GM12875 (cell line): ENCODE measurements at regions not wholly inside any gene's neighbourhood (a gene's known extent, or its start where the extent isn't known, plus 50 kb on each side); places are given as distances from the start of the nearest gene placed in this dataset.

Source experiments
- H3K4me3 ChIP-seq: one replicate; pipeline ENCODE4 v1.5.1; 2011; ENCODE audit warnings: low read depth, low read length, control low read depth
- CTCF ChIP-seq: IDR thresholded peaks from 2 replicates; pipeline ENCODE4 v1.5.1; 2011; ENCODE audit warnings: low read depth, mild to moderate bottlenecking, control low read depth, inconsistent platforms, low read length, moderate library complexity, borderline replicate concordance; ENCODE audit not compliant: insufficient read depth

GRCh38 chr4:36900446-36900987, 344.0 kb upstream of the NWD2 start:
- TF ChIP-seq CTCF = no peak
- no peak overlapping the region for H3K4me3 ChIP-seq

GRCh38 chr4:36904823-36905222, 339.7 kb upstream of the NWD2 start:
- no peak for TF ChIP-seq CTCF
- no peak overlapping the region for H3K4me3 ChIP-seq

- TF ChIP-seq CTCF = no peak
These were observed 330.4 kb upstream of the NWD2 start for GRCh38 chr4:36914106-36914505.

GRCh38 chr4:36915717-36916116, 328.8 kb upstream of the NWD2 start:
- no peak for TF ChIP-seq CTCF
- H3K4me3 ChIP-seq = no peak overlapping the region

More at GRCh38 chr4:36914106-36914505, 330.4 kb upstream of the NWD2 start:
- no peak overlapping the region for H3K4me3 ChIP-seq

- no peak overlapping the region for H3K4me3 ChIP-seq
- TF ChIP-seq CTCF = no peak
These were observed 327.1 kb upstream of the NWD2 start for GRCh38 chr4:36917413-36917812.

GRCh38 chr4:36919721-36920120, 324.8 kb upstream of the NWD2 start:
- H3K4me3 ChIP-seq = no peak overlapping the region
- no peak for TF ChIP-seq CTCF

- TF ChIP-seq CTCF = no peak
- no peak overlapping the region for H3K4me3 ChIP-seq
These were observed 322.9 kb upstream of the NWD2 start for GRCh38 chr4:36921476-36922216.
